H9 (cell line): ENCODE measurements at regions not wholly inside any gene's neighbourhood (a gene's known extent, or its start where the extent isn't known, plus 50 kb on each side); places are given as distances from the start of the nearest gene placed in this dataset.
A peak's percentile ranks its signal among the peaks of the same experiment; 100 is the strongest.

Source experiments
- DNase-seq: peaks from one replicate; pipeline ENCODE4 v3.0.0-alpha.2; 2017
- H2AFZ ChIP-seq: one replicate; pipeline ENCODE4 v1.6.1; 2013; ENCODE audit warnings: mild to moderate bottlenecking, low read length, control low read depth, moderate library complexity
- H2AK5ac ChIP-seq: 2 replicates; pipeline ENCODE4 v1.6.1; 2013; ENCODE audit warnings: low read length, control low read depth, mixed read lengths; ENCODE audit not compliant: insufficient read length
- H2BK120ac ChIP-seq: one replicate; pipeline ENCODE4 v1.6.1; 2013; ENCODE audit warnings: low read depth, mild to moderate bottlenecking, low read length, control low read depth, inconsistent platforms; ENCODE audit not compliant: poor library complexity, severe bottlenecking
- H2BK12ac ChIP-seq: 2 replicates; pipeline ENCODE4 v1.6.1; 2013; ENCODE audit warnings: low read length, control low read depth, mixed read lengths, low read depth; ENCODE audit not compliant: insufficient read length
- H2BK15ac ChIP-seq: 2 replicates; pipeline ENCODE4 v1.6.1; 2013; ENCODE audit warnings: low read depth, low read length, control low read depth
- H2BK20ac ChIP-seq: one replicate; pipeline ENCODE4 v1.6.1; 2013; ENCODE audit warnings: low read depth, mild to moderate bottlenecking, low read length, control low read depth, inconsistent platforms; ENCODE audit not compliant: poor library complexity, severe bottlenecking
- H2BK5ac ChIP-seq: 2 replicates; pipeline ENCODE4 v1.6.1; 2013; ENCODE audit warnings: low read length, control low read depth, mixed read lengths; ENCODE audit not compliant: insufficient read length
- H3K14ac ChIP-seq: 2 replicates; pipeline ENCODE4 v1.6.1; 2013; ENCODE audit warnings: low read length, control low read depth; ENCODE audit not compliant: insufficient read depth
- H3K18ac ChIP-seq: 2 replicates; pipeline ENCODE4 v1.6.1; 2013; ENCODE audit warnings: low read depth, mild to moderate bottlenecking, mixed read lengths, low read length, control low read depth; ENCODE audit not compliant: insufficient read length
- H3K23ac ChIP-seq: 2 replicates; pipeline ENCODE4 v1.6.1; 2013; ENCODE audit warnings: low read length, control low read depth, mixed read lengths, low read depth; ENCODE audit not compliant: insufficient read length
- H3K23me2 ChIP-seq: 2 replicates; pipeline ENCODE4 v1.6.1; 2013; ENCODE audit warnings: low read depth, mild to moderate bottlenecking, mixed read lengths, low read length, control low read depth; ENCODE audit not compliant: insufficient read length, poor library complexity, severe bottlenecking
- H3K27ac ChIP-seq: 2 replicates; pipeline ENCODE4 v1.5.1; 2013; ENCODE audit warnings: low read length, control low read depth, mixed read lengths, low read depth; ENCODE audit not compliant: insufficient read length
- H3K27me3 ChIP-seq: 2 replicates; pipeline ENCODE4 v1.6.1; 2013; ENCODE audit warnings: low read length, control low read depth, inconsistent platforms; ENCODE audit not compliant: insufficient read depth
- H3K4ac ChIP-seq: 2 replicates; pipeline ENCODE4 v1.6.1; 2013; ENCODE audit warnings: low read depth, mild to moderate bottlenecking, control low read depth, inconsistent platforms, low read length, moderate library complexity
- H3K4me1 ChIP-seq: 2 replicates; pipeline ENCODE4 v1.6.1; 2013; ENCODE audit warnings: low read length, control low read depth, inconsistent platforms; ENCODE audit not compliant: insufficient read depth
- H3K4me2 ChIP-seq: 2 replicates; pipeline ENCODE4 v1.6.1; 2013; ENCODE audit warnings: low read length, control low read depth, mixed read lengths; ENCODE audit not compliant: insufficient read length, insufficient read depth
- H3K56ac ChIP-seq: 2 replicates; pipeline ENCODE4 v1.6.1; 2013; ENCODE audit warnings: low read depth, mild to moderate bottlenecking, mixed read lengths, low read length, control low read depth; ENCODE audit not compliant: insufficient read length
- H3K79me1 ChIP-seq: 2 replicates; pipeline ENCODE4 v1.6.1; 2013; ENCODE audit warnings: low read depth, mild to moderate bottlenecking, moderate library complexity, low read length, control low read depth, inconsistent platforms; ENCODE audit not compliant: insufficient read depth, poor library complexity, severe bottlenecking
- H3K79me2 ChIP-seq: 2 replicates; pipeline ENCODE4 v1.6.1; 2013; ENCODE audit warnings: low read length, control low read depth, inconsistent platforms; ENCODE audit not compliant: insufficient read depth
- H3K9ac ChIP-seq: 2 replicates; pipeline ENCODE4 v1.6.1; 2013; ENCODE audit warnings: low read length, control low read depth, mixed read lengths; ENCODE audit not compliant: insufficient read length; ENCODE audit errors: extremely low read depth
- H3K9me3 ChIP-seq: one replicate; pipeline ENCODE4 v1.6.1; 2013; ENCODE audit warnings: low read depth, low read length, inconsistent platforms; ENCODE audit not compliant: control insufficient read depth
- H3T11ph ChIP-seq: one replicate; pipeline ENCODE4 v1.6.1; 2013; ENCODE audit warnings: mild to moderate bottlenecking, low read length, control low read depth, inconsistent platforms
- H4K20me1 ChIP-seq: one replicate; pipeline ENCODE4 v1.6.1; 2013; ENCODE audit not compliant: control insufficient read depth, insufficient read length, insufficient read depth
- H4K5ac ChIP-seq: 2 replicates; pipeline ENCODE4 v1.6.1; 2013; ENCODE audit warnings: low read depth, mild to moderate bottlenecking, mixed read lengths, low read length, control low read depth; ENCODE audit not compliant: insufficient read length
- H4K8ac ChIP-seq: replicated peaks from 2 replicates; pipeline ENCODE4 v1.6.1; 2013; ENCODE audit warnings: low read length, control low read depth, mixed read lengths, low read depth; ENCODE audit not compliant: insufficient read length
- H4K91ac ChIP-seq: 2 replicates; pipeline ENCODE4 v1.6.1; 2013; ENCODE audit warnings: low read depth, mild to moderate bottlenecking, moderate library complexity, mixed read lengths, low read length, control low read depth; ENCODE audit not compliant: insufficient read length
- H3K27ac Mint-ChIP-seq, 3 experiments: 2 replicates in 2 of 3; 3 replicates in 1 of 3; pipeline ENCODE4 v1.8.0; 2020 to 2021; ENCODE audit warnings: mixed read lengths in 3 of 3, mild to moderate bottlenecking in 1 of 3, moderate library complexity in 1 of 3
- H3K27me3 Mint-ChIP-seq: 2 replicates; pipeline ENCODE4 v1.8.0; 2021; ENCODE audit warnings: low read depth, mild to moderate bottlenecking, moderate library complexity, mixed read lengths
- H3K36me3 Mint-ChIP-seq, 3 experiments: 2 replicates in 2 of 3; 3 replicates in 1 of 3; pipeline ENCODE4 v1.8.0; 2020 to 2021; ENCODE audit warnings: low read depth in 3 of 3, mixed read lengths in 3 of 3; ENCODE audit not compliant: insufficient read depth in 1 of 3
- H3K4me1 Mint-ChIP-seq, 2 experiments: 2 replicates each; pipeline ENCODE4 v1.8.0; 2020; ENCODE audit warnings: mixed read lengths in 2 of 2
- H3K4me3 Mint-ChIP-seq, 2 experiments: 2 replicates in 1 of 2; 3 replicates in 1 of 2; pipeline ENCODE4 v1.8.0; 2020 to 2021; ENCODE audit warnings: mild to moderate bottlenecking in 2 of 2, mixed read lengths in 2 of 2, moderate library complexity in 1 of 2
- H3K9me3 Mint-ChIP-seq, 2 experiments: 2 replicates in 1 of 2; 3 replicates in 1 of 2; pipeline ENCODE4 v1.8.0; 2020; ENCODE audit warnings: mild to moderate bottlenecking in 2 of 2, mixed read lengths in 2 of 2, moderate library complexity in 1 of 2
- CTCF ChIP-seq: fragments of 200-600 bp; sonication (generic); conservative IDR thresholded peaks from 3 replicates; pipeline ENCODE4 v1.8.0; 2021; ENCODE audit warnings: antibody characterized with exemption, mild to moderate bottlenecking
- WGBS: extraction: QIAGEN DNeasy Blood & Tissue Kit; methylation state at CpG from one replicate; pipeline ENCODE4 v1.1.7; 2013; ENCODE audit warnings: missing lambda C conversion rate, low lambda C conversion rate, mixed read lengths; ENCODE audit not compliant: insufficient read length; ENCODE audit errors: extremely low coverage; 5-methylcytosine and 5-hydroxymethylcytosine counted together

- H3K18ac ChIP-seq, result no peak overlapping the region
- H3K79me1 ChIP-seq, result no peaks in the 10 kb centered on the region
- H4K20me1 ChIP-seq, result no peaks in the 10 kb centered on the region
- no peak overlapping the region for H2BK20ac ChIP-seq
- H4K5ac ChIP-seq, result no peak overlapping the region
- no peak for TF ChIP-seq CTCF
- DNase-seq, result no peak
- no CpG with 5 or more reads among the region's 1 CpG for WGBS
- H3K14ac ChIP-seq, result no peak overlapping the region
- H3K23ac ChIP-seq, result no peak overlapping the region
- no peaks in the 10 kb centered on the region for H3K27me3 ChIP-seq
- no peaks in the 10 kb centered on the region for H3K79me2 ChIP-seq
- no peak overlapping the region for H2AFZ ChIP-seq
- H3K27ac ChIP-seq, result no peak overlapping the region
- no peak overlapping the region for H3K9ac ChIP-seq
- Mint-ChIP-seq H3K27ac (peak overlapping the region in 1 of 3 experiments; percentile 91; a peak in 2 of 7 replicates), H3K4me1 (peaks cover 30 to 41% of the 10 kb centered on the region in 2 experiments), H3K27me3 (peaks cover 37% of the 10 kb centered on the region), H3K9me3 (no peaks in the 10 kb centered on the region), H3K4me3 (peak overlapping the region in 1 of 2 experiments; percentile 27; a peak in 2 of 5 replicates), H3K36me3 (no peaks in the 10 kb centered on the region)
- peak overlapping the region; percentile 38 for H3K4me2 ChIP-seq
- H2BK12ac ChIP-seq, result no peak overlapping the region
- no peak overlapping the region for H4K8ac ChIP-seq
- no peak overlapping the region for H2BK120ac ChIP-seq
- peaks cover 11% of the 10 kb centered on the region; the same call in 1 of the 2 replicates for H3K4me1 ChIP-seq
- H3K4ac ChIP-seq, result no peak overlapping the region
- H3K9me3 ChIP-seq, result no peaks in the 10 kb centered on the region
- no peak overlapping the region for H4K91ac ChIP-seq
- H2BK5ac ChIP-seq, result no peak overlapping the region
- H2AK5ac ChIP-seq, result no peak overlapping the region
- H3K56ac ChIP-seq, result no peak overlapping the region
- H3T11ph ChIP-seq, result no peak overlapping the region
- no peak overlapping the region for H2BK15ac ChIP-seq
- no peaks in the 10 kb centered on the region for H3K23me2 ChIP-seq
Observed at GRCh38 chr2:18837240-18837639, 247.9 kb upstream of the NT5C1B start.
